Fibroblast of peridontal ligament (primary cell): ENCODE measurements at regions not wholly inside any gene's neighbourhood (a gene's known extent, or its start where the extent isn't known, plus 50 kb on each side); places are given as distances from the start of the nearest gene placed in this dataset.
"Not testable (repeated sequence)": the region's sequence is repeated elsewhere in the genome, so short reads cannot be mapped to it uniquely, and the experiment has no call there.

ENCODE experiments used
- DNase-seq: peaks from one replicate; pipeline ENCODE4 v3.0.0-alpha.2; 2010; ENCODE audit errors: extremely low read depth

DNA sequence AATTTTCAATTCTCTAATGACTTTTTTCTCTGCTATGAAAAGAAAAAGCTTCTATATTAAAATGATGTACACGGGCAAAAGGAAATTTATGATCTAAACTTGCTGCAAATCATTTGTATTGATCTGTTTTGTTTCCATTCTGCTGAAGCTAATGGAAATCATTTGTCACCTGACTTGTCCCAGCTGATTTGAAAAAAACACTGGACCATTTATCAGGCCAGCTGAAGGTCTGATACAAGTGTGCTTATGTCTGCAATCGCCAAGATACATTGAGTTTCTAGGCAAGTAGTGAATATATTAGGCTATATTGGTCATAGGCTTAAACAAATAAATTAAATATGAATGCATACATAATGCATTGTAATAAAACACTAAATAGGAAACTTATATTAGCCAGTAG, 1309.7 kb downstream of the REEP3 start:
- no peak for DNase-seq

DNA sequence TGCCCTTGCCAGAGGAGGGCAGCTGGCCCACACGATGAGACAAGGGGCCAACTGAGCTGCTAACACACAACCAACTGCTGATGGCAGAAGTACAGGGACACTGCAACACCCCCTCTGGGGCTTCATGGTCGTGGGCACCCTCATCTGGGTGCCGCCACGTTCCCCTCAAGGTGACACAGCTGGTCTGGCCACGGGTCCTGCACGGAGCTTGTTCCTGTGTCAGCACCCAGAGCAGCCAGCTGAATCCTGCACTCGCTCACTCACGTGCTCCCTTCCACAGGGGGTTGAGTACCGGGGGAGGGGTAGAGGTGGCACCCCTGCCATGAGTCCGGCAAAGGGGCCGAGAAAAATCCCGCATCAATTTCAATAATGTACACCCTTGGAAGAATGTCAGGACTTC, 1319.1 kb downstream of the REEP3 start:
- no peak for DNase-seq

DNA sequence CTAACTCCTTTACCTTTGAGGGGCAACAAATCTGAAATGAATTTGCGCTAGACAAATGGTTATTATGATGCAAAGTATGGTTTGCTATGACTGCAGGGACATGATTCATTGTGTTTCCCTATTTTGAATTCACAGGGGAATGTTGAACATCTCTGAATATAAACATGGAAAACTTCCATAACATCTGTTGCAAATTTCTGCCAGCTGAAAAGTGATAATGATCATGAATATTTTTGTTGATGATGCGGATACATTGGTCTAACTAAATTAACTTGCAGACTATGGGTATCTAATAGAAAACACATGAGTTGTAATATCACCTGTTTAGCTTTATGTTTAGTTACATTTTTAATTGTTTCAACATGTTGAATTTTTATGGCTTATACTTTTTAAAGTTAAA, 1325.5 kb downstream of the REEP3 start:
- no peak for DNase-seq

DNA sequence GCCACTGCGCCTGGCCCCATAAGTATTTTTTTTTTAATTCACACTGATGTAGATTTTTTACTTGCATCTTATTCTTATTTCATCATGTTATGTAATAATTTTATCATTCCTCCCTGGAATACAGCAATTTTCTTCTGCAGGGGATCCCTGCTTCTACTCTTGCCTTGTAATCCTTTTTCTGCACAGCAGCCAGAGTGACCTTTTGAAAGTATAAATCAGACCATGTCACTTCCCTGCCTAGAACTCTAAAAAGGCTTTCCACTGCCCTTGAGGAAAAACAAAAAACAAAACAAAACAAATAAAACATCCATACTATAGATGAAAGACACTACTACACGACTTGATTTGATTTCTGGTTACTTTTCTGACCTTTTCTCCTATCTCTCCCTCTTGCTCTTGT, 1334.7 kb downstream of the REEP3 start:
- no peak for DNase-seq

DNA sequence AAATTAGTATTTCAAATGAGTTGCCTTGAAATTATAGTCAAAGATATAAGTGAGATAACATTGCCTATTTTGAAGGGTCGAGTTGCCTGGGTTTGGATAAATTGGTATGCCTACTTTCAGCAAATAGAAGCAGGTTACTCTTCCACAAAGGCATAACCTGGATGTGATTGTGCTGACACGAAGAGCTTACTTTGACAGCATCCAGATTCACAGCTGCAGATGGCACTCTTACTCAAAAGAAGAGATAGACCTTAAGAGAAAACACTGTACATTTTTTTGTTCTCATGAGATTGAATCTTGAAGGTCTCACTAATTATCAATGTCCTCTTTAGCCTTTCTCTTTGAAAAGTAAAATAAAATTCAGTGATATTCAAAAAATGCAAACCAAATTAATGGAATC, 1338.7 kb downstream of the REEP3 start:
- DNase-seq, result no peak

DNA sequence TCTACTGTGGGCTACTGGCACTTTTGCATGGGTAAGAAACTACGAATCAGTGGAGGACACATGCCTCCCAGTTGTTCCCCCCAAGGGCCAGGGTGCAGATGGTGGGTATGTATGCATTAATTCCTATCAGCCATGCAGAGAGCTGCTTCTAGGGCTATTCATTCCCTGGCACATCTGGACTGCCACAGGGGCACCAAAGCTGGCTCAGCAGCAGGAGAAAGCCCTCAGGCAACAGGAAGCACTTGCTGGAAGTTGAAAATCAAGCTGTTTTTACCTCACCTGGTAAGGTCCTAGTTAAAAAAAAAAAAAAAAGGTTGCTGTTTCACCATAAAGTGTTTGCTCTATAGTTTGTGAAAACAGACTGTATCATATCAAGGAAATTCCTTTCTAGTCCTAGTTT, 1342.6 kb downstream of the REEP3 start:
- DNase-seq, result no peak

DNA sequence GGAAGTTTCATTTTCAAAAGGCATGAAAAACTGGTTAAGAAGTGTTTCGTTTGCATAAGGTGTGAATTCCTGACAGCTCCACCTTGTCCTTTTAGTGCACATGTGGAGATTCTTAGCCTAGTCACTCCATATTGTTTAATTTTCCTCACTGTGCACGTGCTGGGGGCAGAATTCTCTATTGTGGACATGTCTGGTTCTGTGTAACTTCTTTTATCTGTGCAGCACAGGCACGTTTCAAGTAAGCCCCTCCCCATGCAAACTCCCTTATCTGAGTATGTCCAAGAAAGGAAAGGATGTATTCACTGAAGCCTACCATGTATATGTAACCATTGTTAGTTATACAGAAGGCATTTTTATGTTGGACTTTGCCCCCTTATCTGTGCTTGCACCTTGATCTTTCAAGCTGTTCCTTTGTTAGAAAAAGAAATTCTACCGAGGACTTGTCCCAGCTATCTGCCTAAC, 1346.3 kb downstream of the REEP3 start:
- DNase-seq, result no peak

DNA sequence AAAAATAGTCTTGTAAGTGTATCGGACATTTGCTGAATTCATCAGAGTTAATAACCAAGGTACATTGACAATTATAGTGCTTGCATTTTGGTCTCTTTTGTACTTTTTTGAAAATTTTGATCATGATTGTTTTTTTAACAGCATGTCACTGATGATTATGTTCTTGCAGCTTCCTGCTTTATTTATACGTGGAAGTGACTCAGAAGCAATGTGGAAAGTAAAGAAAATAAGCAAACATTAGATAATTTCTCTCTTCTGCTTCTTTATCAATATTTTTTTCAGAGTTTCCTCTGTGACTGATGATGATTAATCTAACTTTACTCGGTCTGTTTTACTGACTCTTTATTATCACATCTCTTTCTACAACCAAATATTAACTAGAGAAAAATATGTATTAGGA, 1351.9 kb downstream of the REEP3 start:
- DNase-seq, result no peak

DNA sequence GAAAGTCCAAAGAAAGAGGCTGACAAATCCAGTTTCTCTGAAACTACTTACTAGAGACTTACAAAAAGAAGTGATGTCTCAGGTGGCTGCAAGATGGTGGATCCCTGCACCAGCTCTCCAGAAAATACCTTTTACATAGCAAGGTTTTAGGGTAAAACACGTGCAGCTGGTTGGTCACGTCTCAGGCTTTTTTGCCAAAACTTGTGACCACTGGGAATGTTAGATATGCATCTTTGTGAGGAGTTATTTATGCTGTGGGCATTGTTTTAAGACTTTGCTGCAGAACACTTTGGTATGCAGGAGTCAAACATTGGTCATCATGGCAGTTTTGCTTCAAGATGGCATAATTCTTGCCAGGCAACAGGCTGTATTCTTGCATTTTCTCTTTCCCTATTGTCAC, 1352.8 kb downstream of the REEP3 start:
- no peak for DNase-seq

DNA sequence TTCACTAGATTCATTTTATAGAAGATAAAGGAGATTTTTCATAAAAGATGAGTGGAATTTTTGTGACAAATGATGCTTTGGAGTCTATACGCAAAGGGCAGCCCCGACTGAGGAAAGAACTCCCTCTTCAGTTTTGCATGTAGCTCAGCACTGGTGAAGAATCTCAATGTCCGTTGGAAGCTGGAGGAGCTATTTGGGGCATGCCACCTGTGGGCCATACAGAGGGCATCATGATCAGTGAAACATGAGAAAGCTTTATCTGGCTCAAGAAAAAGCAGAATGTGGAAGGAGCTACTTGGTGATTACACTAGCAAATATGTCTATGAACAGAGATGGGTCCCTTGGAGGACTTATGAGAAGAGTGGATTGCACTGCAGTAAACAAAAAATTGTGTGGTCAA, 1359.3 kb downstream of the REEP3 start:
- no peak for DNase-seq

DNA sequence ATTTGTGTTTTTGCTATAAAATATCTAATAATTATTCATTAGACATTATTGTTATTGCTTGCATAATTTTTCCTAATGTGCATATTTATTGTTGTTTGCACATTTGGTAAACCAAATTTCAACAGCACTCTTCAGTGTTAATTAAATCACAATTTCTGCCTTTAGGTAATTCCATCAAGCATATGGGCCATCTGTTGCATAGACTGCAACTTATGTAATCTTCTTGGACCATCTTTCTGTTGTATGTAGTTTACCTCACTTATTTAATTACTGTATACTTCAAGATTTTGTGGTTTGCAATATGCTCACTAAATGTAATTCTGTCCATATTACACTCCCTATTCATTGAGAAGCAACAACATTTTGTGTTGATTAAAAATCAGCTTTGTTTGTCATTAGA, 1360.1 kb downstream of the REEP3 start:
- no peak for DNase-seq

DNA sequence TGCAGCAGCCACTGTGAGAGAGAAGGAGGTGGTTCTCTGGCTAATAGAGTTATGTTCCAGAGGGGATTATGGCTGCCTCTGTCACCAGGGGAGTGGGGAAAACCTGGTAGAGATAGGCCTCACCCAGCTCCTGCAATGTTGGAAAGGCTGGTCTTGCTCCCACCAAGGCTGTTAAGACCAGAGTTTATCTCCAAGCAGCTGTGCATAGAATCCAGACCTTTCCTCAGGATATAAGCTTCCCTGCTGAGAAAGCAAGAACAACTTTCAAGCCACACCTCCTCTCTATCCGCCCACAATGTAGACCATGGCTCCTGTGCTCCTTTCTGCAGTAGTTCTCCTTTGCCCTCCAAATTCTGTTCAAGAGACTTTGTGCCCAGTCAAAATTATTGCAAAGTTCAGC, 1375.4 kb downstream of the REEP3 start:
- DNase-seq, result no peak

DNA sequence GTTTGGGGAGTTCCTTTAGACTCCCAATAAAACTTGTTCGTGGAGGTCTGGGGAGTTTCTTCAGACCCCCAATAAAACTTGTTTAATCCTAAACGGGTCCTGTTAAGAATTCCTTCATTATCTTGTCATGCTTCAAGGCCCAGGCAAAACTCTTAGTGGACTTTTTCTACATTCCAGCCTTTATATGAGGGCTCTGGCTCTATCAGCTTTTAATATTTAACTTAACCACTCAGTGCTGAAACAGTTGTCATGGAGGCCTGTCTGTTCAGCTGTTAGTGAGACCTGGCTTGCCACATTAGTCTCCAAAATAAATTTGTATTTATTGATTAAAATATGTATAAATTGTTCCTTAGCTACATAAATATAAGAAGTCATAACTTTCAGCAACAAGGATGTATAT, 1385.1 kb downstream of the REEP3 start:
- DNase-seq, result not testable (repeated sequence)

DNA sequence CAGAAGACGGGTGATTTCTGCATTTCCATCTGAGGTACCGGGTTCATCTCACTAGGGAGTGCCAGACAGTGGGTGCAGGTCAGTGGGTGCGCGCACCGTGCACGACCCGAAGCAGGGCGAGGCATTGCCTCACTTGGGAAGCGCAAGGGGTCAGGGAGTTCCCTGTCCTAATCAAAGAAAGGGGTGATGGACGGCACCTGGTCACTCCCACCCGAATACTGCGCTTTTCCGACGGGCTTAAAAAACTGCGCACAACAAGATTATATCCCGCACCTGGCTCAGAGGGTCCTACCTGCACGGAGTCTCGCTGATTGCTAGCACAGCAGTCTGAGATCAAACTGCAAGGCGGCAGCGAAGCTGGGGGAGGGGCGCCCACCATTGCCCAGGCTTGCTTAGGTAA, 1403.1 kb downstream of the REEP3 start:
- not testable (repeated sequence) for DNase-seq

DNA sequence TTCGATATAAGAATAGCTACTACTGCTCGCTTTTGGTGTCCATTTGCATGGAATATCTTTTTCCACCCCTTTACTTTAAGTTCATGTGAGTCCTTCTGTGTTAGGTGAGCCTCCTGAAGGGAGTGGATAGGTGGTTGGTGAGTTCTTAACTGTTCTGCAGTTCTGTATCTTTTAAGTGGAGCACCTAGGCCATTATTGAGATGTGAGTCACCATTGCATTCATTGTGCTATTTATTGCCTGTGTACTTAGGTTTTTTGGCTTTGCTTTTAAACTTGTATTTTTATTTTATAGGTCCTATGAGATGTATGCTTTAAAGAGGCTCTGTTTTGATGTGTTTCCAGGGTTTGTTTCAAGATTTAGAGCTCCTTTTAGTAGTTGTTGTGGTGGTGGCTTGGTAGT, 1430.8 kb downstream of the REEP3 start:
- no peak for DNase-seq

DNA sequence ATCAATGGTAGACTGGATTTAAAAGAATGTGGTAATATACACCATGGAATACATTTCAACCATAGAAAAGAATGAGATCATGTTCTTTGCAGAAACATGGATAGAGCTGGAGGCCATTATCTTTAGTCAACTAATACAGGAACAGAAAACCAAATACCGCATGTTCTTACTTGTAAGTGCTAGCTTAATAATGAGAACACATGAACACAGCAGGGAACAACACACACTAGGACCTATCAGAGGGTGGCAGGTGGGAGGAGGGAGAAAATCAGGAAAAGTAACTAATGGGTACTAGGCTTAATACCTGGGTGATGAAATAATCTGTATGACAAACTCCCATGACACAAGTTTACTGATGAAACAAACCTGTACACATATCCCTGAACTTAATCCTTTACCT, 1435.2 kb downstream of the REEP3 start:
- no peak for DNase-seq

DNA sequence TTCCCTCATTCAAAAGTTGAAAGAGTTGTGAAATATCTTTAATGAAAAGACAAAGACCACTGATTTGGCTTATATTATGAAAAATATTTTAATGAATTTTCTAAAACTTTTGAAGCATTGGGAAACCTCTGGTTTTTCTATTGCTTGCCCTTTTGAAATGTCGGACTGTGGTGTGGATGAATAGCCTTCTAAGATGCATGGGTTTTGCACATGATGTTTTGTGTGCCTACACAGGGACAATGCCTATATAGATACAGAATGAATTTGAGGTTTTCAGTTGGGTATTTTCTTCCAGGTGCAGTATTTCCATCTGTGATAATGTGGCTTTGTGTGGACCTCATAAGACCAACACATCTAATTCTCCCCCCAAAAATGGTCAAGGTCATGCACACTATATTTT, 1437.9 kb downstream of the REEP3 start:
- DNase-seq, result no peak

DNA sequence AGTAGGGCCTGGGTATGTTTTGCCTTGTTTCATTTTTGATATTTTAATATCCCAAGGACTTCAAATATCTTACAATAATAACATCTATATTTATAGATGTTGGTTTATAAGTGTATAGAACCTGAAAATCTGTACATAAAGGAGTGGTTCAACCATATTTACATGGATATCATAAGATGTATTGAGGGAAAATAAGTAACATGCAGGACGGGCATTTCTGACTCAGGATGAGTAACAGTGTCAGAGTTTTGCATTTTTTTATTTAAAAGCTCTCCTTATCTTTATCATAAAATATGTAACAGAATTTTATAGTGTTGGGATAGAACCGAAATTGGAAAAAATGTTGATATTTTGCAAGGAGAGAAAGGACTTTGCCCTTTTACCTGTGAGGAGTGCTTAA, 1438.7 kb downstream of the REEP3 start:
- no peak for DNase-seq

DNA sequence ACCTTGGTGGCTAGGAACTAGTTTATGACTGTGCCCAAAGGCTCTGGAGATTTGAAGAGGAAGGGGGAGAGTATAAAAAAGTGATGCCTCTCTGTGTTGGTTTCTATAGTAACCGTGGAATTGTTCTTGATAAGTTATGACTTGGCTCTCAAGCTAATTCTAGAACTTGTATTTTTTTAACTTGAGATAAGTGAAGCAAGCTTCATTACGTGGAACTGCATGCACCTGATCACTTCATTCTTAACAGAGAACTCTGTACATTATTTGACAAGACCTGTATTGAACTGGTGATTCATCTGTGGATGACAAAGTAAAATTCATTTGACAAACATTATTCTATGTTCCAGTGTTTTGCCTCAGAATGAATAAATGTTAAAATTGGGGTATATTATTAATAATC, 1452.2 kb downstream of the REEP3 start:
- no peak for DNase-seq

DNA sequence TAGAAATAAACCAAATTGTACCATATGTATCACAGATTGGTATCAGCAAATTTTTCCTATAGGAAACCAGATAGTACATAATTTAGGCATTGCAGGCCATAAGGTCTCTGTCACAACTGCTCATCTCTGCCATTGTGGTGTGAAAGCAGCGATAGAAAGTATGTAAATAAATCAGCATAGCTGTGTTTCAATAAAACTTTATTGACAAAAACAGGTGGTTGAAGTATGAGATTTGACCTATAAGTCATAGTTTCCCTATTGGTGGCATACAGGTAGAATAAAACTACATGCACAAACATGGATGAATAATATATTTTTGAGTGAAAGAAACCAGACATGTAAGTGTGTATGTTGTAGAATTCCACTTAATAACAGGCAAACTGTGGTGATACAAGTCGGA, 1454.9 kb downstream of the REEP3 start:
- no peak for DNase-seq

DNA sequence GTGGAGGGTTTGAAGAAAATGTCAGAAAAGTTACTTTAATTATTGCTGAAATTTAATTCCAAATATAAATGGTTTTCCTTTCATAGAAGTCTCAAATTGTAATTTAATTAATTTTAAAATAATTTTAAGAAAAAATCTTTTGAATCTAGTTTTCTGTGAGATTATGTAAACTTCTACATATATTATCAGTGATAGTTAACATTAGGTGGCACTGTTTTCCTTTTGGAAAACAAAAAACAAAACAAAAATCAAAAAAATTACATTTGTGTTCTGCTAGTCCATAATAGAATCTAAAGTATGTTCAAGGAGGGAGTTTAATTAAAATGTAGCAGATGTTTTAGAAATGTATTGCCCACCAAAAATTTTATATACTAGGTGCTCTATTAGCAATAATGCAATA, 1456.7 kb downstream of the REEP3 start:
- no peak for DNase-seq

DNA sequence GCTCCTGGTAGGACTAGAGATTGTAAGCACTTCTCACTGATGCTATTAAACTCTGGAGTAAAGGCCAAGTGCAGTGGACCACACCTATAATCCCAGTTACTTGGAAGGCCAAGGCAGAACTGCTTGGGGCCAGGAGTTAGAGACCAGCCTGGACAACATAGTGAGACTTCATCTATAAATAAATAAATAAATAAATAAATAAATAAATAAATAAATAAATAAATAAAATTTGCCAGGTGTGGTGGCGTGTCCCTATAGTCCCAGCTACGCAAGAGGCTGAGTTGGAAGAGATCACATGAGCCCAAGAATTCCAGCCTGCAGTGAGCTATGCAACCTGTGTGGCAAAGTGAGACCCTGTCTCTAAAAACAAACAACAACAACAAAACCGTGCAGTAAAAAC, 1475.7 kb downstream of the REEP3 start:
- DNase-seq, result no peak

DNA sequence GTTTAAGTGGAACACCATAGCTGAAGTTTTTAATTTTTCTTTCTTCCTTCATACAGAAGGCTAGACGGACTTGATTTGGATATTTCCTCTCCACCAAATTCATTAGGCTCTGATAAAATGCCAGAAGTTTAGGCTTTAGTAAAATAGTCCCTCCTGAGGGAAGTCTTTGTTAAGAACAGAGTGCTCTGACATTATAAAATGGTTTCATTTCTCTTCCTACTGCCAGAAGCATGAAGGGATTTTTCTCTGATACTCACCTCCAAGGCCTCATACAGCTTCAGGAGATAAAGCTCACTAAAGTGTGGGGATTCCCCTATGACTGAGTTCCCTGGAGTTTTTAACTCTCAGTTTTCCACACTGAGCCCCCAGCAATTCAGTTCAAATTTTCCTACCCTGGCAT, 1489.6 kb downstream of the REEP3 start:
- DNase-seq, result no peak

DNA sequence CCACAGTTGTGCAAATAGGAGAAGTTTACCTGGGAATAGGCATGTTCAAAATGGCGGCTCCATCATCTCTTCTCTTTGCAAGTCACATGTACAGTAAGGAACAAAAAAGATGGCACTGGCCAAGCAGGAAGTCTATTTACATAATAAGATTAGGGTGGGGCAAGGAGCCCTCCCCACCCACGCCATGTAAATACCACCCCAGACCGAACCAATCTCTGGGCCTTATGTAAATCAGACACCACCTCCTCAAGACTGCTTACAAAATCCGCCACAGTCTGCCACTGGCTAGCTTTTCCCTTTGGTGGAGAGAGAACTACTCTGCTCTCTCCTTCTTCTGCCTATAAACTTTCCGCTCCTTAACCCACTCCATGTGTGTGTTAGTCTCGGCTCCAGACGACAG, 1496.3 kb downstream of the REEP3 start:
- DNase-seq, result no peak

DNA sequence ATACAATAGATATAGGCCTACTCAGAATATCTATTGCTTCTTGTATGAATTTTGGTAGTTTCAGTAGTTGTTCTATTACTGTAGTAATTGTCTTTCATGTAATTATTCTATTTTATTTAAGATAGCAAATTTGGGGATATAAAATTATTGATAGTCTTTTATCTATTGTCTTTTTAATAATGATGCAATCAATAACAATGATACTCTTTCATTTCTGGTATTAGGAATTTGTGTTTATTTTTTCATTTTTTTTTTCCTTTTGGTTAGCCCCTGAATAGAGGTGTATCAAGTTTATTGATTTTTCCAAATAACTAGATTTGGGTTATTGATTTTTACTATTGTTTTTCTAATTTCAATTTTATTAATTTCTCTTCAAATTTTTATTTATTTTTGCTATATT, 1503.7 kb downstream of the REEP3 start:
- DNase-seq, result no peak
